HPDE6-E6E7 (cell line): ENCODE measurements at regions not wholly inside any gene's neighbourhood (a gene's known extent, or its start where the extent isn't known, plus 50 kb on each side); places are given as distances from the start of the nearest gene placed in this dataset.
A peak's percentile ranks its signal among the peaks of the same experiment; 100 is the strongest.

Experiments used
- DNase-seq: peaks from one replicate; pipeline ENCODE4 v3.0.0; 2011; ENCODE audit warnings: missing footprints; ENCODE audit errors: extremely low spot score

GRCh38 chr2:150591496-150592285 lies 104.2 kb upstream of the RND3 start:
- DNase-seq, result peak; percentile 22

DNA sequence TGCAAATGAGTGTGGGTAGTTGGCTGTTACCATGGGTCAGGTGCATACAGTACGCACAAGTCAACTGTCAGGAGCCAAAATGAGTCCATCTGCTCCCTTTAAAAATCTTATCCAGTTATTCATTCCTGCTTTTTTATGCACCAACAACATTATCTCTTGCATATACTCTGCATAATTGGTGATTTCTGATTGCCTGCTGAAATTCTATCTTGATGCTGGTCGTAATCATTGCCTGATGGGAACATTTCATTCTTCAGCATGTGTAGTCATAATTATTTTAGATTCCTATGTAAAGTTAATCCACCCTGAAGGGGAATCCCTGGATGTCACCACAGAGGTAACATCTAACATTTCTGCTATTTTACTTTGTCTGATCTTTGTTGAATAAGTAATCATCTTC lies 102.2 kb upstream of the RND3 start:
- DNase-seq, result no peak

DNA sequence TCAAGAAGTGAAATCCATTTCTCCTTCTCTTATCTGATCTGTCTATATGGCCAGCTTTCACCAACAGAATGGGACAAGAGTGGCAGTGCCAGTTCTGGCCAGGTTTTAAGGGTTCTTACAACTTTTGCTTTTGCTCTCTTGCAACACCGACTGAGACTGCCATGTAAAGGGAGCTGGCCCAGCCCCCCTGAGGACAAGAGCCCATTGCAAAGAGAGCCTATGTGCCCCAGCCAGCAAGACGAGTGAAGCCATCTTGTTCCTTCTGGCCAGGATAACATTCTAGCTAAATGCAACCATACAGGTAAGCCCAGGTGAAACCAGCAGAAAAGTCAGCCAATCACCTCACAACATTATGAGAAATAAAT lies 101.0 kb upstream of the RND3 start:
- no peak for DNase-seq

- DNase-seq, result no peak
Measured at GRCh38 chr2:150587547-150588505, 100.4 kb upstream of the RND3 start.

DNA sequence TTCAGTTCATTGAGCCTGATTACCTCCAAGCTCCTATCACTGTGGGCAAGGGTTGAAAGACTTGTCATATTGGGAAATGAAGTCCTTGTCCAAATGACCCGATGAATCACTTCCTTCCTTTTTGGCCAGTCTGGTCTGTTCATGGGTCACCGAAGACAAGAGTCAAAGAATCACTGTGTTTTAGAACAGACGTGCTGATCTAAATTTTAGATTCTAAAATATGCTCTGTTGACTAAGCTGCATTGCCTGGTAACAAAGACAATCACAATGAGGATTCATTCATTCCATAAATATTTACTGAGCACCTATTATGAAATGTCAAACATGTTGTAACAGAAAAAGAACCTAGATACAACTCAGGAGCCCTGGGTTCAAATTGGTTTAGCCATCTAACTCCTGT lies 99.4 kb upstream of the RND3 start:
- peak; percentile 40 for DNase-seq

DNA sequence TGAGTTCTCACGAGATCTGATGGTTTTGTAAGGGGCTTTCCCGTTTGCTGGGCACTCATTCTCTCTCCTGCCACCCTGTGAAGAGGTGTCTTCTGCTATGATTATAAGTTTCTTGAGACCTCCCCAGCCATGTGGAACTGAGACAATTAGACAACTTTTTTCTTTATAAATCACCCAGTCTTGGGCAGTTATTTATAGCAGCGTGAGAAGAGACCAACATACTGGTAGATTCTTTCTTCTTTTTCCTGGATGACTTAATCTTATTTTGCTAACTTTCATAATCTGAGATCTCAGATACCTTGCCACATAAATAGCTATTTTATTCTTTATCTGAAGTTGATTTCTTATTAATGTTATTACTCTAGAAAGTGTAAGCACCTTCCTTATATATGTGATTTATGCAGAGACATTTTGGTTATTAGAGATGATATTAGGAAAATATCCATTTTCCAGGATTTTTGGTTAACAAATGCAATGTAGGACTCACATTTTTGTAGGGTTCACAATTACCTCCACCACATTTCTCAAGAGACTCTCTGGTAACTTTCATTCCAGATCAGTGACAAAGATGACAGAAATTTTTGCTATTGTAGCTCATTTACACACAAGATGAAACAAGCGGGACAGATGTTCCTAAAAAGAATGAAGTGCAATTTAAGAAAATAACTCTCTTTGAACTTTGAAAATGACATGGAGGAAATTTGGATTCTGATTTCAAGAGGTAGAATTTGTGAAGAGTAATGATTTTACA lies 97.9 kb upstream of the RND3 start:
- no peak for DNase-seq

DNA sequence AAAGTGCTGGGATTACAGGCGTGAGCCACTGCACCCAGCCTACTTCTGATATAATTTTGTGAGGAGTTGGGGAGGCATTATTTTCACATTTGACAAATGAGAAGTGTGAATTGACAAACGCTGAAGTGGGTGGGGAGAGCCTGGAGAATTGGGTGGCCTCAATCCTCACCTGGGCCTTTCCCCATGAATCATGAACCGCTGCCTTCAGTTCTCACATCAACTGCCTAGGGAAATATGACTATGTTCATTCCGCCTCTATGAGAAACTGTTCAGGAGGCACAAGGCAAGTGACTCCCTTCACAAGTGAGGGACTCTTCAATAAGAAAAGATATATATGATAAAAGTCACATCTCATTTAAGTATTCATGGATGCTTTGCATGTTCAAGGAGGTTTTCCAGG lies 96.6 kb upstream of the RND3 start:
- no peak for DNase-seq

DNA sequence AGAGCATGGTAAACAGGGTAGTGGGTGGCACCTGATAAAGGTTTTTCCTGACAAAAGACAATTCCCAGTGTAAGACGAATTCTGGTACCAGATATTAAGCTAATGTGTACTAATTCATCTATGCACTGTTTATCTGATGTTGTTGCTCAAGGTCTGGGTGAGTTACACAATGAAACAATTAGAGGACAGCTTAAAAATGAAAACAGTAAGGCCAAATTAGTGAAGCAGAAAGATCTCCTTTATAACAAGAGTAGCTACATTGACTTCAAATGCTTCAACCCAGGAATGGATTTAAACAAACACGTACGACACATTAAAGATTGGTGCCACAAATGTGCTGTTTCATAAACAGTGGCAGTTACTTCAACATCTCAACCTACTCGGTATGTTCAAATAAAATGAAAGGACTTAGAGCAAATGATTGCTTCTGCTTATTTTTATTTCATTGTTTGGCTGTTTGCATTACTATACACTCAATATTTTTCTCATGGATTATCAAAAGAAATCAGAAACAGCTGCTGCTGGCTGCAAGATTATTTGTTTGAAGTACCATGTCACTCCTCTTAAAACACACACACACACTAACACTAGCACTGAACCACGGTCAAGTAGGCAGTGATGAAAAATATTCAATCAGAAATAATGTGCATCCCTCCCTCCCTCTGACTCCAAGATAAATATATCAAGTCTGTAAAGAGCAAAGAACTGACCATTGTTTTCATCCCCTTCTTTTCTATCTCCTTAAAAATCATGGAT lies 94.4 kb upstream of the RND3 start:
- no peak for DNase-seq

- DNase-seq, result no peak
Measured at GRCh38 chr2:150578481-150578880, 91.0 kb upstream of the RND3 start.

DNA sequence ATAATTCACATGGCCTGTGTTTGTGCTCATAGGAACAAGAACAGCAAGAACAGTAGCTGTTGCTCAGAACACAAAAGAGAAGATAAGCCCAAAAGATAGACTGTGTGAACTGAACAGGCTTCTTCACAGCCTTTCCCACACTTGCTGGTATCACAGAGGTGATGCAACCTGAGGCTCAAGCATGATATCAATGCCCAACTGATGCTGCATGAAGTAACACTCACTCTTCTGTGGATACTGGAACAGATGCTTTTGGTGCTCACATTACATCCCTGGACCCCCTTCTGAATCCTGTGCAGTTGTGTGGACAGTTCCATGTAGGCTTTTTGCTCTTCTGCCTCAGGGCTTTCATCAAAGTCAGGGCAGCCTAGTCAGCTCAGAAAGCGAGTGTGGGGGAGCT lies 88.4 kb upstream of the RND3 start:
- no peak for DNase-seq

DNA sequence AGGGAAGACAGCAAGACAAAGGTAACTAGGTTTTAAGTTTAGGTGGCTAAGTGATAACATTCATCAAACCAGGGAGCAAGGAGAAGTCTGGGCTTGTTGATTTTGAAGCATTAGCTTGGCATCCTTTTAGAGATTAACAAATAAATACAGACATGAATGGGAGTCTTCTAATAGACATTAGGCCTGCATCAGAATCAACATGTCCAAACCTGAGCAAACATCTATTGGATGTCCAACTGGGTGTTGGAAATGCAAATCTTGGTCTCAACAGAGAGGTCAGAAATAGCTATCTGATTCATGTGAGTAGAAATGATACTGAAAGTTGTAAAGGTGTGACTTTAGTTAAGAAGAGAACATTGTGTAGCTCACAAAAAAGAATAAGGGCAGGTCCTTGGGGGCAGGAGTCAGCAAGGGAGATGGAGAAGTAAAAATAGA lies 85.5 kb upstream of the RND3 start:
- DNase-seq, result peak; percentile 51

GRCh38 chr2:150572194-150572766 lies 84.8 kb upstream of the RND3 start:
- no peak for DNase-seq

GRCh38 chr2:150571121-150571520 lies 83.7 kb upstream of the RND3 start:
- no peak for DNase-seq

GRCh38 chr2:150570712-150571111 lies 83.2 kb upstream of the RND3 start:
- DNase-seq, result peak; percentile 14

DNA sequence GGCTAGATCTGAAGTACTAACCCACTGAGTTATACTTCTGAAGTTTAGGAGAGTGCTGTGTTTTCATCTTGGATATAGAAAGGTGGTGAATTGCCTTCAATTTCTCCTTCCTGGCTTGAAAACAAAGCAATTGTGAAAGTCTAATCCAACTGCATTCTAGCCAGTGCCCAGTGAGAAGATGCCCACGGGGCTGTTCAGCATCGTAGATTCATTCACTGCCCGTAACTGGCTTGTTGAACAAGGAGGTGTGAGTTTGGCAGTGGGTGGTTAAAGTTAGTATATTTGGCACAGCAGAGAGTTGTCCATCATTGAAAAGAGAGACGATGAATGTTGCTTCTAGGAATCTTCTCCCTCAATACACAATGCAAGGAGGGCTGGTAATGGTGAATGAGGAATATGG lies 82.3 kb upstream of the RND3 start:
- no peak for DNase-seq

GRCh38 chr2:150567771-150568301 lies 80.4 kb upstream of the RND3 start:
- DNase-seq, result no peak

- no peak for DNase-seq
Measured at GRCh38 chr2:150566289-150566688, 78.8 kb upstream of the RND3 start.

DNA sequence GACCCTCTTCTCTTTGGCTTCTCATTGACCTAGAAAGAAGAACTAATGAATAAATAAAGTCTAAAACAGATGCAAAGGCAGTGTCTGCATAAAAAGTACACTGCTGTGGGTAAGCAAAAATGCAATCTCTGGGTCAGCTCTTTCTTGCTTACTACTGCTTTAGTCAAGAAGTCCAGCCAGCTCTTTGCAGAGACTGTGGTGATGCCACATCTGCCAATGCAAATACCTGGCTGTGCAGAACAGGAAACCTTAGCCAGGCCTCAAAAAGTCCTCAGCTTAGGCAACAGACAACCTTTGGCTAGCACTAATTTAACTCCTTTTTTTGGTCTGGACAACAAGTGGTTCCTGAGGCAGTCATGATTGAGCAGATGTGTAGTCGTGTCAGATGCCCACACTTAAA lies 73.6 kb upstream of the RND3 start:
- DNase-seq, result no peak

DNA sequence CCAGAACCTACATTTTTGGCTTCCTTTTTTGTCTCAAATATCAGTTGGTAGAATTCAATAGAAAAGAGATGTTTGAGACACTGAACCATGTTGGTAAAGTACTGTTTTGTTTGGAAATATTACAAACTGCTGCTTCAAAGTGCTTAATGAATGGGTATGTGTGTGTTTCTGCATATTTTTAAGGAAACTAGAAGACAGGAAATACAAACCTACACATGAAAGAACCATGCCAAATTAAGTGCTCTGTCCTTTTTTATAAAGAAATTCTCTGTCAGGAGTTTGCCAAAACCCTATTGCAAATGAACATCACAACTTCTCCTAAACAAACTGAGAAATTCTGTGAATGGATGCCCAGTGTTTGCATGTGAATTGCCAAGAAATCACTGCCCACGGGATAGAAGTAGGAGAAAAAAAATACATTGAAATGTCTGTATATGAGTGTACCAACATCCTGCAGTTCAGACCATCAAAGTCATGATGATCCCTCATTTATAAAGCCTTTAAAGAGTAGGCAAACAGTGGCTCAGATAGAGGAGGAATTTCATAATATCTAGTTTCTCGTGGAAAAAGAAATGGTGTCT lies 69.6 kb upstream of the RND3 start:
- DNase-seq, result no peak

DNA sequence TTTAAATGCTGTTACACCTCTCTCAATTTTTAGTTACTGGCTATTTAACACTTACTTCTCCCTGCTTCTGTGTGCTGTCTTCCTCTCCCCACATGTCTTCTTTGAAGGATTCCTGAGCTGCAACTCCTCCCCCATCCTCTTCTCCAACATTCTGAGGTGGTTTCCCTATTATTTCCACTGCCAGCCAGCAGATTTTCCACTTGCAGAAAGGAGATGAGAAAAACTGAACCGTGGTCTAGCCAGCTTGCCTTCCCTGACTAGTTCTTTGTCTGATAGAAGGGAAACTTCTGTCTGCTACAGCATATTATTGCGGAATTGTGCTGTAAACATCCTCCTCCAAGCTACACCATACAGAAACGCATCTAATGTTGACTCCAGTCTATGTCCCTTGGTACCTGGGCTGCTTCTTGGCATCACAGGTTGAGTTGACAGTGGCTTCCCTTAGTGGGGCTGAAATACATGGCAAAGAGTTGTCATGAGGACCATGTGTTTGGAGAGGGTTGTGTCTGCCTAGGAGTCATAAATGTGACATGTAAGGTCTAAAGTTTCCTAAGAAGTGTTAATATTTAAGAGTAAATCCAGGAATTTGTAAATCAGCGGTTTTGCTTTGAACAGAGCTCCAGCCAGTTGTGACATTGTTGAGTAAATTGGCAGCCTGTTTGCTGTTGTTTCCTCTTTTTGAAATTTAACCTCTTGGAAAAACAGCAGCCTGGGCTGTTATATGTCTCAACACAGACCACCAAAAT lies 68.3 kb upstream of the RND3 start:
- no peak for DNase-seq
